WTC11 (cell line): ENCODE measurements at regions not wholly inside any gene's neighbourhood (a gene's known extent, or its start where the extent isn't known, plus 50 kb on each side); places are given as distances from the start of the nearest gene placed in this dataset.

Experiments
- CREM ChIP-seq: sonication (generic); formaldehyde crosslinking; IDR thresholded peaks from 2 replicates; pipeline ENCODE4 v1.8.1; 2022; ENCODE audit warnings: mild to moderate bottlenecking, missing genetic modification reagents, moderate library complexity
- GABPB1 ChIP-seq: sonication (generic); formaldehyde crosslinking; IDR thresholded peaks from 2 replicates; pipeline ENCODE4 v1.8.1; 2023; ENCODE audit warnings: mild to moderate bottlenecking, missing genetic modification reagents
- NR1H2 ChIP-seq: sonication (generic); formaldehyde crosslinking; IDR thresholded peaks from 2 replicates; pipeline ENCODE4 v1.9.0; 2021; ENCODE audit warnings: mild to moderate bottlenecking, moderate library complexity, missing genetic modification reagents
- ZNF121 ChIP-seq: sonication (generic); formaldehyde crosslinking; IDR thresholded peaks from 2 replicates; pipeline ENCODE4 v1.8.0; 2023; ENCODE audit warnings: missing genetic modification reagents
- ZNF138 ChIP-seq: sonication (generic); formaldehyde crosslinking; conservative IDR thresholded peaks from 2 replicates; pipeline ENCODE4 v1.8.1; 2022; ENCODE audit warnings: mild to moderate bottlenecking, moderate library complexity, missing genetic modification reagents
- TF ChIP-seq, protein P1 (sequence below): fragments of 200-600 bp; IDR thresholded peaks from 2 replicates; pipeline ENCODE4 v1.8.0; 2022; ENCODE audit warnings: antibody characterized with exemption
- TF ChIP-seq, protein P2 (sequence below): sonication (generic); formaldehyde crosslinking; IDR thresholded peaks from 2 replicates; pipeline ENCODE4 v1.8.0; 2023; ENCODE audit warnings: mild to moderate bottlenecking, missing genetic modification reagents

DNA sequence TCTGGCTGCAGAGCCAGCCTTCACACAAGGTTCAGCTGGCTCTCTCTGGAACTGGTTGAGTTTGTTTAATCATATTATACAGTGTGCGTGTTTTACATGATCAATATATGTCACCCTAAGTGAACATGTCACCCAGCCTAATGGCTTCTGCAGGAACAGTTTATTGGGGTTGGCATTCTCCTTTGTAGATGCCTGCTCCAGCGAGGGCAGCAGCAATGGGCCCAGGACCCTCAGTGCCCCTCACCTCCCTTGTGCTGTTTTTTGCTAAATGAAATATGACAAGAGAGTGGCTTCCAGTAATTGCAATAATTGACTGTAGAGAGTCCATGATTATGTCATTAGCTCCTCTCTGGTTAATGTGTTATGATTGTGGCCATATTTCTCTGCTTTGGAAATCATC, 387.2 kb downstream of the TMEM114 start:
- TF ChIP-seq, protein P1, sequence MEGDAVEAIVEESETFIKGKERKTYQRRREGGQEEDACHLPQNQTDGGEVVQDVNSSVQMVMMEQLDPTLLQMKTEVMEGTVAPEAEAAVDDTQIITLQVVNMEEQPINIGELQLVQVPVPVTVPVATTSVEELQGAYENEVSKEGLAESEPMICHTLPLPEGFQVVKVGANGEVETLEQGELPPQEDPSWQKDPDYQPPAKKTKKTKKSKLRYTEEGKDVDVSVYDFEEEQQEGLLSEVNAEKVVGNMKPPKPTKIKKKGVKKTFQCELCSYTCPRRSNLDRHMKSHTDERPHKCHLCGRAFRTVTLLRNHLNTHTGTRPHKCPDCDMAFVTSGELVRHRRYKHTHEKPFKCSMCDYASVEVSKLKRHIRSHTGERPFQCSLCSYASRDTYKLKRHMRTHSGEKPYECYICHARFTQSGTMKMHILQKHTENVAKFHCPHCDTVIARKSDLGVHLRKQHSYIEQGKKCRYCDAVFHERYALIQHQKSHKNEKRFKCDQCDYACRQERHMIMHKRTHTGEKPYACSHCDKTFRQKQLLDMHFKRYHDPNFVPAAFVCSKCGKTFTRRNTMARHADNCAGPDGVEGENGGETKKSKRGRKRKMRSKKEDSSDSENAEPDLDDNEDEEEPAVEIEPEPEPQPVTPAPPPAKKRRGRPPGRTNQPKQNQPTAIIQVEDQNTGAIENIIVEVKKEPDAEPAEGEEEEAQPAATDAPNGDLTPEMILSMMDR = no peak
- TF ChIP-seq, protein P2, sequence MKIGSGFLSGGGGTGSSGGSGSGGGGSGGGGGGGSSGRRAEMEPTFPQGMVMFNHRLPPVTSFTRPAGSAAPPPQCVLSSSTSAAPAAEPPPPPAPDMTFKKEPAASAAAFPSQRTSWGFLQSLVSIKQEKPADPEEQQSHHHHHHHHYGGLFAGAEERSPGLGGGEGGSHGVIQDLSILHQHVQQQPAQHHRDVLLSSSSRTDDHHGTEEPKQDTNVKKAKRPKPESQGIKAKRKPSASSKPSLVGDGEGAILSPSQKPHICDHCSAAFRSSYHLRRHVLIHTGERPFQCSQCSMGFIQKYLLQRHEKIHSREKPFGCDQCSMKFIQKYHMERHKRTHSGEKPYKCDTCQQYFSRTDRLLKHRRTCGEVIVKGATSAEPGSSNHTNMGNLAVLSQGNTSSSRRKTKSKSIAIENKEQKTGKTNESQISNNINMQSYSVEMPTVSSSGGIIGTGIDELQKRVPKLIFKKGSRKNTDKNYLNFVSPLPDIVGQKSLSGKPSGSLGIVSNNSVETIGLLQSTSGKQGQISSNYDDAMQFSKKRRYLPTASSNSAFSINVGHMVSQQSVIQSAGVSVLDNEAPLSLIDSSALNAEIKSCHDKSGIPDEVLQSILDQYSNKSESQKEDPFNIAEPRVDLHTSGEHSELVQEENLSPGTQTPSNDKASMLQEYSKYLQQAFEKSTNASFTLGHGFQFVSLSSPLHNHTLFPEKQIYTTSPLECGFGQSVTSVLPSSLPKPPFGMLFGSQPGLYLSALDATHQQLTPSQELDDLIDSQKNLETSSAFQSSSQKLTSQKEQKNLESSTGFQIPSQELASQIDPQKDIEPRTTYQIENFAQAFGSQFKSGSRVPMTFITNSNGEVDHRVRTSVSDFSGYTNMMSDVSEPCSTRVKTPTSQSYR (CRISPR knock-in tag) = no peak
- TF ChIP-seq ZNF138 (CRISPR knock-in tag) (no peak), CREM (CRISPR knock-in tag) (no peak), GABPB1 (no peak), ZNF121 (CRISPR knock-in tag) (no peak), NR1H2 (no peak)
